Nephron progenitor cell (in vitro differentiated cells): ENCODE measurements at regions not wholly inside any gene's neighbourhood (a gene's known extent, or its start where the extent isn't known, plus 50 kb on each side); places are given as distances from the start of the nearest gene placed in this dataset.
A peak's percentile ranks its signal among the peaks of the same experiment; 100 is the strongest.

Experiments used
- DNase-seq: peaks from one replicate; pipeline ENCODE4 v3.0.0; 2021
- H3K27ac Mint-ChIP-seq: 2 replicates; pipeline ENCODE4 v1.8.0; 2021; ENCODE audit warnings: mild to moderate bottlenecking, moderate library complexity, mixed read lengths
- H3K27me3 Mint-ChIP-seq: 2 replicates; pipeline ENCODE4 v1.8.0; 2021; ENCODE audit warnings: mild to moderate bottlenecking, low read depth, mixed read lengths; ENCODE audit not compliant: poor library complexity
- H3K36me3 Mint-ChIP-seq: 2 replicates; pipeline ENCODE4 v1.8.0; 2021; ENCODE audit warnings: low read depth, mixed read lengths
- H3K4me1 Mint-ChIP-seq: 2 replicates; pipeline ENCODE4 v1.8.0; 2021; ENCODE audit warnings: mixed read lengths
- H3K4me3 Mint-ChIP-seq: 2 replicates; pipeline ENCODE4 v1.8.0; 2021; ENCODE audit warnings: mild to moderate bottlenecking, moderate library complexity, mixed read lengths
- H3K9me3 Mint-ChIP-seq: 2 replicates; pipeline ENCODE4 v1.8.0; 2021; ENCODE audit warnings: mild to moderate bottlenecking, moderate library complexity, mixed read lengths
- CTCF ChIP-seq: fragments of 200-600 bp; sonication (generic); IDR thresholded peaks from 2 replicates; pipeline ENCODE4 v1.5.0; 2021; ENCODE audit warnings: antibody characterized with exemption

- Mint-ChIP-seq H3K27me3 (no peaks in the 10 kb centered on the region), H3K4me3 (no peak overlapping the region), H3K27ac (peak overlapping the region; percentile 23), H3K9me3 (peaks cover 2% of the 10 kb centered on the region), H3K36me3 (no peaks in the 10 kb centered on the region), H3K4me1 (peaks cover 7% of the 10 kb centered on the region)
- DNase-seq = no peak
- no peak for TF ChIP-seq CTCF
Observed at GRCh38 chr13:106709522-106709921, 141.6 kb upstream of the ARGLU1 start.

GRCh38 chr13:106702505-106702904 lies 134.6 kb upstream of the ARGLU1 start:
- H3K27me3 Mint-ChIP-seq = no peaks in the 10 kb centered on the region
- peaks cover 41% of the 10 kb centered on the region for H3K4me1 Mint-ChIP-seq
- TF ChIP-seq CTCF = no peak
- peak overlapping the region; percentile 85 for H3K27ac Mint-ChIP-seq
- peak overlapping the region; percentile 36 for H3K4me3 Mint-ChIP-seq
- H3K9me3 Mint-ChIP-seq = peaks cover 3% of the 10 kb centered on the region
- no peak for DNase-seq
- H3K36me3 Mint-ChIP-seq = no peaks in the 10 kb centered on the region

- H3K4me1 Mint-ChIP-seq = peaks cover 41% of the 10 kb centered on the region
- no peaks in the 10 kb centered on the region for H3K27me3 Mint-ChIP-seq
- no peak for DNase-seq
- no peak for TF ChIP-seq CTCF
- H3K36me3 Mint-ChIP-seq = no peaks in the 10 kb centered on the region
- peaks cover 3% of the 10 kb centered on the region for H3K9me3 Mint-ChIP-seq
- H3K27ac Mint-ChIP-seq = peak overlapping the region; percentile 85
- no peak overlapping the region for H3K4me3 Mint-ChIP-seq
Observed at GRCh38 chr13:106701771-106702341, 133.9 kb upstream of the ARGLU1 start.

- peaks cover 3% of the 10 kb centered on the region for H3K9me3 Mint-ChIP-seq
Observed at GRCh38 chr13:106700439-106700838, 132.5 kb upstream of the ARGLU1 start.

GRCh38 chr13:106700007-106700406 lies 132.1 kb upstream of the ARGLU1 start:
- Mint-ChIP-seq H3K9me3 (peaks cover 3% of the 10 kb centered on the region), H3K27me3 (no peaks in the 10 kb centered on the region), H3K27ac (no peak overlapping the region), H3K36me3 (no peaks in the 10 kb centered on the region), H3K4me3 (no peak overlapping the region), H3K4me1 (peaks cover 41% of the 10 kb centered on the region)
- no peak for TF ChIP-seq CTCF
- DNase-seq = no peak

More at GRCh38 chr13:106700439-106700838, 132.5 kb upstream of the ARGLU1 start:
- no peaks in the 10 kb centered on the region for H3K36me3 Mint-ChIP-seq
- no peak overlapping the region for H3K4me3 Mint-ChIP-seq
- no peak for TF ChIP-seq CTCF
- H3K27ac Mint-ChIP-seq = no peak overlapping the region
- H3K27me3 Mint-ChIP-seq = no peaks in the 10 kb centered on the region
- H3K4me1 Mint-ChIP-seq = peaks cover 41% of the 10 kb centered on the region
- no peak for DNase-seq

GRCh38 chr13:106699311-106699710 lies 131.4 kb upstream of the ARGLU1 start:
- TF ChIP-seq CTCF = no peak
- Mint-ChIP-seq H3K27me3 (no peaks in the 10 kb centered on the region), H3K4me1 (peaks cover 41% of the 10 kb centered on the region), H3K4me3 (no peak overlapping the region), H3K9me3 (no peaks in the 10 kb centered on the region), H3K27ac (no peak overlapping the region), H3K36me3 (no peaks in the 10 kb centered on the region)
- no peak for DNase-seq
